ENCODE measurements at regions not wholly inside any gene's neighbourhood (a gene's known extent, or its start where the extent isn't known, plus 50 kb on each side); places are given as distances from the start of the nearest gene placed in this dataset.

DNA sequence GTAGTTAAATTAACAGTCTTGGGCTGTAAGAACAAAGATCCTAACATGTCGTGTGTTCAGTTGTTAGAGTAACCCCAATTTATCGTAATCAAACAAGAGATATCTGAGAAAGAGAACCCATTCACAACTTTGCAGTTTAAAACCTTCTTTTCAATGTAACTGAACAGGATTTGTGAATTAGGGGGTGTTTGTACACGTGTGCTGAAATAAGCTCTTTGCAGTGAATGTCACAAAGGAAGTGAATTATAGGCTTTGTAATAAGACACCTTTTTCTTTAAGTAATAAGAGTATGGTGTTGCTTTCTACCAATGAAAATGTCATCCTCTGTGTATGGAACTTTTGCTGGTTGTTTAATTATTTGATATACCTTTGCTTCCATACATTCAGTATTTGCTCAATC, 114.0 kb downstream of the ALX1 start (continued):
- TF ChIP-seq CREB1 (IDR thresholded peaks at IDR 0.05) = no peak
- TF ChIP-seq CREB1 (CRISPR knock-in tag; IDR thresholded peaks at IDR 0.05) = no peak
- TF ChIP-seq ZNF232 (CRISPR knock-in tag; IDR thresholded peaks at IDR 0.05) = no peak
- TF ChIP-seq, protein P1, sequence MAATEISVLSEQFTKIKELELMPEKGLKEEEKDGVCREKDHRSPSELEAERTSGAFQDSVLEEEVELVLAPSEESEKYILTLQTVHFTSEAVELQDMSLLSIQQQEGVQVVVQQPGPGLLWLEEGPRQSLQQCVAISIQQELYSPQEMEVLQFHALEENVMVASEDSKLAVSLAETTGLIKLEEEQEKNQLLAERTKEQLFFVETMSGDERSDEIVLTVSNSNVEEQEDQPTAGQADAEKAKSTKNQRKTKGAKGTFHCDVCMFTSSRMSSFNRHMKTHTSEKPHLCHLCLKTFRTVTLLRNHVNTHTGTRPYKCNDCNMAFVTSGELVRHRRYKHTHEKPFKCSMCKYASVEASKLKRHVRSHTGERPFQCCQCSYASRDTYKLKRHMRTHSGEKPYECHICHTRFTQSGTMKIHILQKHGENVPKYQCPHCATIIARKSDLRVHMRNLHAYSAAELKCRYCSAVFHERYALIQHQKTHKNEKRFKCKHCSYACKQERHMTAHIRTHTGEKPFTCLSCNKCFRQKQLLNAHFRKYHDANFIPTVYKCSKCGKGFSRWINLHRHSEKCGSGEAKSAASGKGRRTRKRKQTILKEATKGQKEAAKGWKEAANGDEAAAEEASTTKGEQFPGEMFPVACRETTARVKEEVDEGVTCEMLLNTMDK (IDR thresholded peaks at IDR 0.05; ENCODE audit: borderline replicate concordance, insufficient read depth, low read depth, low read length, poor library complexity, severe bottlenecking) = no peak
- TF ChIP-seq EZH2 (IDR thresholded peaks at IDR 0.05; ENCODE audit: borderline replicate concordance, low read depth, low read length) = no peak
- no peak for TF ChIP-seq NFYB (IDR thresholded peaks at IDR 0.05; ENCODE audit: extremely low read depth, insufficient read length)
- no peak for TF ChIP-seq CEBPG (CRISPR knock-in tag; IDR thresholded peaks at IDR 0.05)
- no peak for TF ChIP-seq CEBPG (tag; conservative IDR thresholded peaks at IDR 0.05 in 1 of 2, IDR thresholded peaks at IDR 0.05 in 1 of 2)

DNA sequence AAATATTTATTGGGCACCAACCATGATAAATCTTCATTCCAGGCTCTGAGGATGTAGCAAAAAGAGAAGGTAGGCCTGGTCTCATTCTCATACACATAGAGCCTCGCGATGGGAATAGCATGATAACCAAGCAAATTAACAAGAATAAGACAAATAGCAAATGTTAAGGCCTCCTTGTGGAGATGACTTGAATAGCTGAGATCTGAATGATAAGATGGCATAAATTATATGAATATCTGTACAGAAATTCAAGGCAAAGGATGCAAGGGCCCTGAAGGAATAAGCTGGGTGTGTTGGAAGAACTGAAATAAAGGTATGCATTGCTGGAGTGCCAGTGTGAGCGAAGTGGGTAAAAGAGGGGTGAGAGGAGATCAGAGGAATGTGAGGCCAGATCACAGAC, 114.8 kb downstream of the ALX1 start:
- no TSS peak for BruUV-seq (replicated peaks)
- Histone ChIP-seq H3K9me1 (ENCODE audit: control insufficient read depth, insufficient read depth, low read length) (no peaks in the 10 kb centered on the region), H2AFZ (ENCODE audit: low read depth, low read length) (no peak overlapping the region), H3K27ac (ENCODE audit: extremely low read depth, low read depth, low read length) (no peak overlapping the region), H3K4me2 (ENCODE audit: insufficient read depth, low read length) (no peak overlapping the region), H3K27me3 (ENCODE audit: control insufficient read depth in 2 of 2, insufficient read depth in 2 of 2, low read length in 2 of 2) (no peaks in the 10 kb centered on the region), H3K9me3 (replicated peaks; ENCODE audit: control insufficient read depth, insufficient read depth, low read depth, low read length) (0 out of 2 replicates have a peak, but pooled peaks cover 1% of the 10 kb centered on the region), H3K79me2 (ENCODE audit: control insufficient read depth, insufficient read depth, low read length) (no peaks in the 10 kb centered on the region), H3K36me3 (ENCODE audit: control insufficient read depth, insufficient read depth, low read length) (no peaks in the 10 kb centered on the region), H3K4me3 (no peak overlapping the region), H4K20me1 (replicated peaks; ENCODE audit: control insufficient read depth, insufficient read depth, low read length) (no peaks in the 10 kb centered on the region), H3K9ac (ENCODE audit: insufficient read depth in 1 of 2, low read depth in 2 of 2, low read length in 2 of 2) (no peak overlapping the region), H3K4me1 (replicated peaks in 1 of 2; ENCODE audit: control insufficient read depth in 2 of 2, insufficient read depth in 2 of 2, low read length in 2 of 2) (no peaks in the 10 kb centered on the region)
- ATAC-seq = no peak
- no peak for DNase-seq (ENCODE audit: extremely low read depth in 1 of 4, low spot score in 3 of 4)
- ChIA-PET POLR2A (no interaction called here), CTCF (ENCODE audit: low intra/inter-chr PET ratio) (no interaction called here)
- no peak for FAIRE-seq
- in situ Hi-C loops (cut with MboI) = no loop called here
- 0% methylated on average over 3 of the region's 3 CpGs for WGBS (ENCODE audit: insufficient coverage, low coverage, missing lambda C conversion rate)
- intact Hi-C loops (cut with micrococcal nuclease) = no loop called here
- TF ChIP-seq TCFL5 (CRISPR knock-in tag; conservative IDR thresholded peaks at IDR 0.05) (no peak), BRD4 (IDR thresholded peaks at IDR 0.05) (no peak), ZNF311 (CRISPR knock-in tag; IDR thresholded peaks at IDR 0.05) (no peak), ZFX (CRISPR knock-in tag; IDR thresholded peaks at IDR 0.05) (no peak), CAMTA2 (CRISPR knock-in tag; conservative IDR thresholded peaks at IDR 0.05) (no peak), FOXA3 (CRISPR knock-in tag; conservative IDR thresholded peaks at IDR 0.05 in 1 of 2, IDR thresholded peaks at IDR 0.05 in 1 of 2) (no peak), HEY1 (CRISPR knock-in tag; IDR thresholded peaks at IDR 0.05; ENCODE audit: borderline replicate concordance) (no peak), SMAD3 (CRISPR knock-in tag; conservative IDR thresholded peaks at IDR 0.05) (no peak), ZNF644 (tag; IDR thresholded peaks at IDR 0.05; ENCODE audit: low read depth) (no peak), ZNF717 (CRISPR knock-in tag; IDR thresholded peaks at IDR 0.05) (no peak), RBM34 (IDR thresholded peaks at IDR 0.05; ENCODE audit: borderline replicate concordance, insufficient read depth, low read length) (no peak)
- TF ChIP-seq, protein P2, sequence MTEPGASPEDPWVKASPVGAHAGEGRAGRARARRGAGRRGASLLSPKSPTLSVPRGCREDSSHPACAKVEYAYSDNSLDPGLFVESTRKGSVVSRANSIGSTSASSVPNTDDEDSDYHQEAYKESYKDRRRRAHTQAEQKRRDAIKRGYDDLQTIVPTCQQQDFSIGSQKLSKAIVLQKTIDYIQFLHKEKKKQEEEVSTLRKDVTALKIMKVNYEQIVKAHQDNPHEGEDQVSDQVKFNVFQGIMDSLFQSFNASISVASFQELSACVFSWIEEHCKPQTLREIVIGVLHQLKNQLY (CRISPR knock-in tag; conservative IDR thresholded peaks at IDR 0.05) = no peak
- TF ChIP-seq, protein P3, sequence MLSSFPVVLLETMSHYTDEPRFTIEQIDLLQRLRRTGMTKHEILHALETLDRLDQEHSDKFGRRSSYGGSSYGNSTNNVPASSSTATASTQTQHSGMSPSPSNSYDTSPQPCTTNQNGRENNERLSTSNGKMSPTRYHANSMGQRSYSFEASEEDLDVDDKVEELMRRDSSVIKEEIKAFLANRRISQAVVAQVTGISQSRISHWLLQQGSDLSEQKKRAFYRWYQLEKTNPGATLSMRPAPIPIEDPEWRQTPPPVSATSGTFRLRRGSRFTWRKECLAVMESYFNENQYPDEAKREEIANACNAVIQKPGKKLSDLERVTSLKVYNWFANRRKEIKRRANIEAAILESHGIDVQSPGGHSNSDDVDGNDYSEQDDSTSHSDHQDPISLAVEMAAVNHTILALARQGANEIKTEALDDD (IDR thresholded peaks at IDR 0.05) = no peak

All from K562 (cell line).